H1 (cell line): ENCODE measurements at regions not wholly inside any gene's neighbourhood (a gene's known extent, or its start where the extent isn't known, plus 50 kb on each side); places are given as distances from the start of the nearest gene placed in this dataset.

Experiments used
- CTCF ChIA-PET: fragments of 300-600 bp; sonication (Branson Sonifier 250); formaldehyde crosslinking; loops from one replicate; lab custom pipeline; 2021; ENCODE audit not compliant: partially characterized antibody; lab: Charles Lee
- POLR2A ChIA-PET: fragments of 300-600 bp; sonication (Branson Sonifier 250); formaldehyde crosslinking; loops from one replicate; lab custom pipeline; 2021; ENCODE audit warnings: inconsistent platforms; ENCODE audit not compliant: partially characterized antibody; lab: Charles Lee
- DNase-seq, 2 experiments: peaks; one replicate each; pipeline versions ENCODE4 v3.0.0 to v3.0.0-alpha.2; 2010 to 2022; ENCODE audit warnings: low spot score in 2 of 2, low read depth in 1 of 2, mixed read lengths in 1 of 2
- FAIRE-seq: peaks from 2 replicates; lab custom pipeline; 2011; peaks lifted over from hg19 to GRCh38; lab: Jason Lieb, UNC
- H2AFZ ChIP-seq: 2 replicates; pipeline ENCODE4 v1.8.1; 2012; ENCODE audit warnings: low read length, inconsistent platforms
- H2AK5ac ChIP-seq: 2 replicates; pipeline ENCODE4 v1.6.1; 2013; ENCODE audit warnings: low read depth, low read length
- H2BK120ac ChIP-seq: replicated peaks from 2 replicates; pipeline ENCODE3; 2013; ENCODE audit warnings: low read depth, low read length, inconsistent platforms
- H2BK12ac ChIP-seq: 2 replicates; pipeline ENCODE4 v1.6.1; 2013; ENCODE audit warnings: low read depth, low read length
- H2BK15ac ChIP-seq: 2 replicates; pipeline ENCODE4 v1.6.1; 2013; ENCODE audit warnings: low read length
- H2BK20ac ChIP-seq: 2 replicates; pipeline ENCODE4 v1.6.1; 2013; ENCODE audit warnings: low read length
- H2BK5ac ChIP-seq: 2 replicates; pipeline ENCODE4 v1.6.1; 2013; ENCODE audit warnings: low read depth, low read length
- H3K14ac ChIP-seq: 2 replicates; pipeline ENCODE4 v1.6.1; 2013; ENCODE audit warnings: inconsistent platforms; ENCODE audit not compliant: insufficient read length
- H3K18ac ChIP-seq: 2 replicates; pipeline ENCODE4 v1.6.1; 2013; ENCODE audit warnings: low read length; ENCODE audit errors: extremely low read depth
- H3K23ac ChIP-seq: 2 replicates; pipeline ENCODE4 v1.6.1; 2013; ENCODE audit warnings: inconsistent platforms; ENCODE audit not compliant: insufficient read length
- H3K23me2 ChIP-seq: 2 replicates; pipeline ENCODE4 v1.6.1; 2013; ENCODE audit warnings: low read depth, low read length
- H3K27ac ChIP-seq: 2 replicates; pipeline ENCODE4 v1.6.1; 2011; ENCODE audit warnings: low read depth, low read length, inconsistent platforms
- H3K27me3 ChIP-seq, 4 experiments: replicated peaks in 1 of 4; 1 replicate in 1 of 4; 2 replicates in 3 of 4; pipeline versions ENCODE4 v1.6.1 to v1.8.1; 2011 to 2013; ENCODE audit warnings: low read length in 3 of 4, mild to moderate bottlenecking in 3 of 4, inconsistent platforms in 2 of 4, mixed read lengths in 2 of 4, moderate library complexity in 1 of 4; ENCODE audit not compliant: control insufficient read depth in 3 of 4, insufficient read depth in 3 of 4; ENCODE audit errors: extremely low read depth in 1 of 4
- H3K36me3 ChIP-seq, 4 experiments: 2 replicates each; pipeline versions ENCODE4 v1.6.1 to v1.8.1; 2011 to 2013; ENCODE audit warnings: mild to moderate bottlenecking in 4 of 4, low read length in 3 of 4, moderate library complexity in 2 of 4, control low read depth in 1 of 4, inconsistent platforms in 1 of 4; ENCODE audit not compliant: insufficient read depth in 4 of 4, control insufficient read depth in 2 of 4
- H3K4ac ChIP-seq: replicated peaks from 2 replicates; pipeline ENCODE3; 2013; ENCODE audit warnings: low read length, low read depth, mixed read lengths, inconsistent platforms; ENCODE audit not compliant: insufficient read length
- H3K4me1 ChIP-seq, 4 experiments: replicated peaks in 1 of 4; 1 replicate in 1 of 4; 2 replicates in 3 of 4; pipeline versions ENCODE4 v1.6.1 to v1.8.1; 2011 to 2013; ENCODE audit warnings: low read length in 3 of 4, inconsistent platforms in 2 of 4, mixed read lengths in 1 of 4; ENCODE audit not compliant: insufficient read depth in 4 of 4, control insufficient read depth in 3 of 4
- H3K4me2 ChIP-seq, 2 experiments: 2 replicates each; pipeline versions ENCODE4 v1.6.1 to v1.8.1; 2011 to 2013; ENCODE audit warnings: low read depth in 2 of 2, low read length in 2 of 2, control low read depth in 1 of 2, inconsistent platforms in 1 of 2, mild to moderate bottlenecking in 1 of 2; ENCODE audit not compliant: insufficient read depth in 1 of 2
- H3K4me3 ChIP-seq, 4 experiments: fragments of 200-600, 300-600 bp in 1 of 4; sonication (generic), shearing (Covaris generic), sonication (Bioruptor Twin) in 1 of 4; 2 replicates each; pipeline versions ENCODE4 v1.5.1 to v1.8.1; 2011 to 2016; ENCODE audit warnings: low read length in 4 of 4, low read depth in 3 of 4, control low read depth in 2 of 4, inconsistent platforms in 2 of 4, mild to moderate bottlenecking in 2 of 4, mixed read lengths in 1 of 4, moderate library complexity in 1 of 4; ENCODE audit not compliant: insufficient read depth in 2 of 4; ENCODE audit errors: extremely low read depth in 1 of 4
- H3K56ac ChIP-seq: replicated peaks from 2 replicates; pipeline ENCODE3; 2013; ENCODE audit warnings: low read depth, mild to moderate bottlenecking, mixed read lengths, low read length, inconsistent platforms; ENCODE audit not compliant: insufficient read length
- H3K79me1 ChIP-seq: 2 replicates; pipeline ENCODE4 v1.6.1; 2013; ENCODE audit warnings: low read depth, low read length, control low read depth
- H3K79me2 ChIP-seq, 2 experiments: 2 replicates each; pipeline versions ENCODE4 v1.6.1 to v1.8.1; 2012 to 2013; ENCODE audit warnings: low read length in 2 of 2, mild to moderate bottlenecking in 2 of 2, inconsistent platforms in 1 of 2; ENCODE audit not compliant: insufficient read depth in 2 of 2, control insufficient read depth in 1 of 2
- H3K9ac ChIP-seq, 4 experiments: replicated peaks in 1 of 4; 1 replicate in 1 of 4; 2 replicates in 3 of 4; pipeline versions ENCODE4 v1.6.1 to v1.8.1; 2011 to 2013; ENCODE audit warnings: low read depth in 3 of 4, low read length in 3 of 4, control low read depth in 2 of 4, mild to moderate bottlenecking in 2 of 4, moderate library complexity in 2 of 4, inconsistent platforms in 1 of 4; ENCODE audit errors: extremely low read depth in 1 of 4
- H3K9me3 ChIP-seq, 2 experiments: 2 replicates each; pipeline versions ENCODE4 v1.6.1 to v1.8.1; 2012 to 2013; ENCODE audit warnings: mild to moderate bottlenecking in 2 of 2, moderate library complexity in 2 of 2, control low read depth in 1 of 2, inconsistent platforms in 1 of 2, low read depth in 1 of 2, low read length in 1 of 2, mixed read lengths in 1 of 2; ENCODE audit not compliant: insufficient read depth in 2 of 2
- H4K20me1 ChIP-seq, 2 experiments: replicated peaks in 1 of 2; 2 replicates each; pipeline versions ENCODE3 to v1.8.1; 2011 to 2013; ENCODE audit warnings: inconsistent platforms in 2 of 2, low read length in 2 of 2, mild to moderate bottlenecking in 1 of 2; ENCODE audit not compliant: insufficient read depth in 2 of 2, control insufficient read depth in 1 of 2
- H4K5ac ChIP-seq: 2 replicates; pipeline ENCODE4 v1.6.1; 2013; ENCODE audit warnings: low read length, low read depth, mixed read lengths, inconsistent platforms; ENCODE audit not compliant: insufficient read length
- H4K8ac ChIP-seq: 2 replicates; pipeline ENCODE4 v1.8.0; 2013; ENCODE audit warnings: mild to moderate bottlenecking, moderate library complexity, low read length, inconsistent platforms; ENCODE audit not compliant: insufficient read depth; ENCODE audit errors: extremely low read depth
- H4K91ac ChIP-seq: replicated peaks from 2 replicates; pipeline ENCODE3; 2013; ENCODE audit warnings: low read length, mixed read lengths, inconsistent platforms; ENCODE audit not compliant: insufficient read length
- CHD1 ChIP-seq: IDR thresholded peaks from 2 replicates; pipeline ENCODE4 v1.6.1; 2012; ENCODE audit warnings: low read depth, low read length, improper control_type of control experiment
- CHD2 ChIP-seq: IDR thresholded peaks from 2 replicates; pipeline ENCODE4 v1.6.1; 2012; ENCODE audit warnings: low read length, improper control_type of control experiment
- EP300 ChIP-seq, 2 experiments: IDR thresholded peaks; 1 replicate in 1 of 2; 2 replicates in 1 of 2; pipeline ENCODE4 v1.6.1; 2011 to 2012; ENCODE audit warnings: low read depth in 2 of 2, low read length in 2 of 2, mild to moderate bottlenecking in 2 of 2, borderline replicate concordance in 1 of 2, inconsistent platforms in 1 of 2, moderate library complexity in 1 of 2
- HDAC2 ChIP-seq, 2 experiments: fragments of 300-600 bp in 1 of 2; sonication (generic) in 1 of 2; IDR thresholded peaks; 2 replicates each; pipeline ENCODE4 v1.6.1; 2011 to 2012; ENCODE audit warnings: low read depth in 2 of 2, low read length in 2 of 2, mild to moderate bottlenecking in 2 of 2, moderate library complexity in 2 of 2, borderline replicate concordance in 1 of 2, inconsistent platforms in 1 of 2
- HDAC6 ChIP-seq: IDR thresholded peaks from one replicate; pipeline ENCODE4 v1.7.1; 2012; ENCODE audit warnings: low read depth, mild to moderate bottlenecking, inconsistent platforms, low read length, moderate library complexity
- KDM4A ChIP-seq: IDR thresholded peaks from one replicate; pipeline ENCODE4 v1.7.1; 2012; ENCODE audit warnings: low read depth, mild to moderate bottlenecking, moderate library complexity, low read length, inconsistent platforms; ENCODE audit not compliant: severe bottlenecking
- MAX ChIP-seq: IDR thresholded peaks from 2 replicates; pipeline ENCODE4 v1.6.1; 2012; ENCODE audit warnings: inconsistent platforms
- NRF1 ChIP-seq: IDR thresholded peaks from 2 replicates; pipeline ENCODE4 v1.6.1; 2011; ENCODE audit warnings: mild to moderate bottlenecking, low read depth, low read length, improper control_type of control experiment
- RBBP5 ChIP-seq: IDR thresholded peaks from 2 replicates; pipeline ENCODE4 v1.7.1; 2012; ENCODE audit warnings: low read depth, mild to moderate bottlenecking, inconsistent platforms, low read length, moderate library complexity, borderline replicate concordance
- RNF2 ChIP-seq: fragments of 200-900, 300-1000 bp; sonication (generic); IDR thresholded peaks from 2 replicates; pipeline ENCODE4 v1.7.1; 2016; ENCODE audit warnings: borderline replicate concordance, low read depth, mild to moderate bottlenecking, antibody characterized with exemption, low read length; ENCODE audit not compliant: poor library complexity, severe bottlenecking; ENCODE audit errors: missing control alignments
- SP1 ChIP-seq: IDR thresholded peaks from 2 replicates; pipeline ENCODE4 v1.6.1; 2011; ENCODE audit warnings: low read depth, low read length
- SRF ChIP-seq: IDR thresholded peaks from 2 replicates; pipeline ENCODE4 v1.6.1; 2011; ENCODE audit warnings: mild to moderate bottlenecking, low read depth, low read length, moderate library complexity
- TAF7 ChIP-seq: optimal IDR thresholded peaks from 2 replicates; pipeline ENCODE3; 2011; ENCODE audit warnings: low read depth, mild to moderate bottlenecking, inconsistent platforms, low read length, moderate library complexity, borderline replicate concordance
- TEAD4 ChIP-seq: IDR thresholded peaks from 2 replicates; pipeline ENCODE4 v1.6.1; 2012; ENCODE audit warnings: low read depth, low read length, inconsistent platforms, mixed read lengths
- WGBS, 2 experiments: shearing (Covaris generic) in 1 of 2; methylation state at CpG; one replicate each; pipeline versions ENCODE4 v1.1.6 to v1.1.7; 2013 to 2015; ENCODE audit warnings: low lambda C conversion rate in 2 of 2, mixed read lengths in 2 of 2, inconsistent platforms in 1 of 2, low coverage in 1 of 2, missing lambda C conversion rate in 1 of 2; ENCODE audit not compliant: insufficient replicate concordance in 2 of 2, insufficient coverage in 1 of 2, insufficient read length in 1 of 2; ENCODE audit errors: extremely low coverage in 1 of 2, missing lambda C conversion rate in 1 of 2; 5-methylcytosine and 5-hydroxymethylcytosine counted together

- POLR2A ChIA-PET = no interaction called here
- WGBS, 2 experiments = 80% methylated on average over 2 of the region's 2 CpGs; no CpG with 5 or more reads in 1 of the 2 experiments
- no peak overlapping the region for H3K4me3 ChIP-seq
- TF ChIP-seq EP300 (IDR thresholded peaks at IDR 0.05; ENCODE audit: borderline replicate concordance in 1 of 2, low read depth in 2 of 2, low read length in 2 of 2) (no peak), SP1 (no peak), KDM4A (no peak), SRF (no peak), HDAC2 (IDR thresholded peaks at IDR 0.05; ENCODE audit: borderline replicate concordance in 1 of 2, low read depth in 2 of 2, low read length in 2 of 2) (no peak), CHD2 (no peak), NRF1 (no peak), MAX (no peak), TAF7 (no peak), RNF2 (no peak), CHD1 (no peak), RBBP5 (no peak), TEAD4 (no peak), HDAC6 (no peak)
These were observed 220.4 kb upstream of the CWC22 start for GRCh38 chr2:180227461-180227860.

More at GRCh38 chr2:180227461-180227860, 220.4 kb upstream of the CWC22 start:
- Histone ChIP-seq H4K20me1 (no peaks in the 10 kb centered on the region), H3K23ac (no peak overlapping the region), H3K79me2 (no peaks in the 10 kb centered on the region), H3K9ac (no peak overlapping the region), H2AK5ac (no peak overlapping the region), H3K14ac (no peak overlapping the region), H4K91ac (no peak overlapping the region), H2BK12ac (no peak overlapping the region), H3K23me2 (no peaks in the 10 kb centered on the region), H3K4me2 (no peak overlapping the region), H3K18ac (no peak overlapping the region), H3K79me1 (no peaks in the 10 kb centered on the region), H4K5ac (no peak overlapping the region), H3K4me1 (no peaks in the 10 kb centered on the region), H2BK20ac (no peak overlapping the region), H2BK120ac (no peak overlapping the region), H2BK15ac (no peak overlapping the region), H3K56ac (no peak overlapping the region), H2BK5ac (no peak overlapping the region), H3K4ac (no peak overlapping the region), H3K9me3 (peaks cover 11 to 14% of the 10 kb centered on the region in 2 experiments; a peak in 3 of 4 replicates), H4K8ac (no peak overlapping the region), H3K27me3 (no peaks in the 10 kb centered on the region), H3K27ac (no peak overlapping the region), H2AFZ (no peak overlapping the region), H3K36me3 (no peaks in the 10 kb centered on the region)
- no peak for DNase-seq
- CTCF ChIA-PET = interaction anchor here (0.6 to 1.1 kb wide), 2 partner anchors 16 to 1671 kb away, joined by 3 read pairs; no protein-coding TSS in a partner anchor
- no peak for FAIRE-seq
